ENCODE measurements at regions not wholly inside any gene's neighbourhood (a gene's known extent, or its start where the extent isn't known, plus 50 kb on each side); places are given as distances from the start of the nearest gene placed in this dataset.

GRCh38 chr5:42064821-42065220 is 139.7 kb downstream of the FBXO4 start:
- no peak overlapping the region for H3K56ac ChIP-seq (ENCODE audit: insufficient read length, low read depth, low read length)
- H3K23me2 ChIP-seq (ENCODE audit: insufficient read length, low read depth, low read length, poor library complexity, severe bottlenecking) = no peaks in the 10 kb centered on the region
- H2AFZ ChIP-seq (ENCODE audit: low read length) = no peak overlapping the region
- H2BK12ac ChIP-seq (ENCODE audit: insufficient read length, low read depth, low read length) = no peak overlapping the region
- no peak overlapping the region for H2AK5ac ChIP-seq (ENCODE audit: insufficient read length, low read length)
- H2BK20ac ChIP-seq (ENCODE audit: low read depth, low read length, poor library complexity, severe bottlenecking) = no peak overlapping the region
- H3K9me3 Mint-ChIP-seq = peaks cover 0 to 3% of the 10 kb centered on the region in 2 experiments; a peak in 1 of 5 replicates
- H3K4me2 ChIP-seq (ENCODE audit: insufficient read depth, insufficient read length, low read length) = no peak overlapping the region
- TF ChIP-seq CTCF (conservative IDR thresholded peaks at IDR 0.05) = no peak
- H3K9me3 ChIP-seq (ENCODE audit: control insufficient read depth, low read depth, low read length) = no peaks in the 10 kb centered on the region
- H2BK15ac ChIP-seq (ENCODE audit: low read depth, low read length) = no peak overlapping the region
- H3K27ac Mint-ChIP-seq = no peak overlapping the region
- H3K79me2 ChIP-seq (ENCODE audit: insufficient read depth, low read length) = no peaks in the 10 kb centered on the region
- H3K9ac ChIP-seq (ENCODE audit: extremely low read depth, insufficient read length, low read length) = no peak overlapping the region
- no peaks in the 10 kb centered on the region for H3K27me3 ChIP-seq (ENCODE audit: insufficient read depth, low read length)
- no peak overlapping the region for H3K23ac ChIP-seq (ENCODE audit: insufficient read length, low read depth, low read length)
- no peak overlapping the region for H4K5ac ChIP-seq (ENCODE audit: insufficient read length, low read depth, low read length)
- H3K4me3 Mint-ChIP-seq = no peak overlapping the region
- H3K18ac ChIP-seq (ENCODE audit: insufficient read length, low read depth, low read length) = no peak overlapping the region
- H2BK5ac ChIP-seq (ENCODE audit: insufficient read length, low read length) = no peak overlapping the region
- H3T11ph ChIP-seq (ENCODE audit: low read length) = no peak overlapping the region
- H3K4me1 ChIP-seq (ENCODE audit: insufficient read depth, low read length) = no peaks in the 10 kb centered on the region
- no peaks in the 10 kb centered on the region for H4K20me1 ChIP-seq (ENCODE audit: control insufficient read depth, insufficient read depth, insufficient read length)
- no peak overlapping the region for H3K4ac ChIP-seq (ENCODE audit: low read depth, low read length)
- H3K36me3 Mint-ChIP-seq (ENCODE audit: insufficient read depth in 1 of 3, low read depth in 3 of 3) = no peaks in the 10 kb centered on the region
- no peak overlapping the region for H2BK120ac ChIP-seq (ENCODE audit: low read depth, low read length, poor library complexity, severe bottlenecking)
- H3K27me3 Mint-ChIP-seq (ENCODE audit: low read depth) = no peaks in the 10 kb centered on the region
- H3K4me1 Mint-ChIP-seq = 0 out of 4 replicates have a peak, but pooled peaks cover 2 to 3% of the 10 kb centered on the region in 2 experiments
- no peak overlapping the region for H4K8ac ChIP-seq (replicated peaks; ENCODE audit: insufficient read length, low read depth, low read length)
- H3K14ac ChIP-seq (ENCODE audit: insufficient read depth, low read length) = no peak overlapping the region
- DNase-seq = no peak
- H3K27ac ChIP-seq (ENCODE audit: insufficient read length, low read depth, low read length) = no peak overlapping the region
- H4K91ac ChIP-seq (ENCODE audit: insufficient read length, low read depth, low read length) = no peak overlapping the region
- H3K79me1 ChIP-seq (ENCODE audit: insufficient read depth, low read depth, low read length, poor library complexity, severe bottlenecking) = no peaks in the 10 kb centered on the region
